ENCODE measurements at regions not wholly inside any gene's neighbourhood (a gene's known extent, or its start where the extent isn't known, plus 50 kb on each side); places are given as distances from the start of the nearest gene placed in this dataset.

DNA sequence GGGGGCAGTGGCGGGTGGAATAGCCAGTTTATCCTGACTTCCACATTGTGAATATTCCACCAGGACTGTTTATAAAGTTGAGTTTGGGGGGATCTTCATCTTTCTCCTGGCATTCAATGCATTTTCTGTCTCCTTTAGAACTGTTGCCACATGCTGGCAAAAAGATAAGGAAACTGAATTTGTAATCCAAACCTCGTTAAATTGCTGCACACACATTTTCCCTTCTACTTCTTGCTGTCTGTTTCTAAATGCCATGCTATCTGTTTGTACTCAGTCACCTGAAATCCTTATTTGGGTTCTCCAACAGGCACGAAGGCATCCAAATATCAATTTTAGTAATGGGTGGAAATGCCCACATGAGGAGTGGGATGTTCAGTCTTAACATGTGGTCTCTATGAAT, 180.2 kb upstream of the CCN2 start:
- TF ChIP-seq POLR2A (IDR thresholded peaks at IDR 0.05; ENCODE audit: low read length) = no peak
- TF ChIP-seq GATA1 (IDR thresholded peaks at IDR 0.05; ENCODE audit: low read depth, low read length) = no peak

All from erythroblast (primary cell).